GM12891 (cell line): ENCODE measurements at regions not wholly inside any gene's neighbourhood (a gene's known extent, or its start where the extent isn't known, plus 50 kb on each side); places are given as distances from the start of the nearest gene placed in this dataset.

Experiments used
- POLR2AphosphoS5 ChIP-seq: IDR thresholded peaks from 2 replicates; pipeline ENCODE4 v1.6.1; 2011; ENCODE audit warnings: low read depth, low read length, control low read depth
- TAF1 ChIP-seq: IDR thresholded peaks from 2 replicates; pipeline ENCODE4 v1.6.1; 2011; ENCODE audit warnings: low read depth, low read length, control low read depth

DNA sequence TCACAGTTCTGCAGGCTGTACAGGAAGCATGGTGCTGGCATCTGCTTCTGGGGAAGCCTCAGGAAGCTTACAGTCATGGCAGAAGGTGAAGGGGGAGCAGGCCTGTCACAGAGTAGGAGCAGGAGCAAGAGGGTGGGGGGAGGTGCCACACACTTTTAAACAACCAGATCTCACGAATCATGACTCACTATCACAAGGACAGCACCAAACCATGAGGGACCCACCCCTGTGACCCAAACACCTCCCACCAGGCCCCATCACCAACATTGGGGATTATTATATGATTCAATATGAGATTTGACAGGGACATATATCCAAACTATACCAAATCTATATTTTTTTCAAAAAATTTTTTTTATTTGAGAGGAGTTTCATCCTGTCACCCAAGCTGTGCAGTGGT lies 51.0 kb upstream of the GLS start:
- TF ChIP-seq POLR2AphosphoS5 (no peak), TAF1 (no peak)
